NCI-H1092 (cell line): ENCODE measurements at regions not wholly inside any gene's neighbourhood (a gene's known extent, or its start where the extent isn't known, plus 50 kb on each side); places are given as distances from the start of the nearest gene placed in this dataset.

ENCODE experiments used
- DNase-seq: peaks from one replicate; lab custom pipeline; 2025; lab: John Stamatoyannopoulos, UW

DNA sequence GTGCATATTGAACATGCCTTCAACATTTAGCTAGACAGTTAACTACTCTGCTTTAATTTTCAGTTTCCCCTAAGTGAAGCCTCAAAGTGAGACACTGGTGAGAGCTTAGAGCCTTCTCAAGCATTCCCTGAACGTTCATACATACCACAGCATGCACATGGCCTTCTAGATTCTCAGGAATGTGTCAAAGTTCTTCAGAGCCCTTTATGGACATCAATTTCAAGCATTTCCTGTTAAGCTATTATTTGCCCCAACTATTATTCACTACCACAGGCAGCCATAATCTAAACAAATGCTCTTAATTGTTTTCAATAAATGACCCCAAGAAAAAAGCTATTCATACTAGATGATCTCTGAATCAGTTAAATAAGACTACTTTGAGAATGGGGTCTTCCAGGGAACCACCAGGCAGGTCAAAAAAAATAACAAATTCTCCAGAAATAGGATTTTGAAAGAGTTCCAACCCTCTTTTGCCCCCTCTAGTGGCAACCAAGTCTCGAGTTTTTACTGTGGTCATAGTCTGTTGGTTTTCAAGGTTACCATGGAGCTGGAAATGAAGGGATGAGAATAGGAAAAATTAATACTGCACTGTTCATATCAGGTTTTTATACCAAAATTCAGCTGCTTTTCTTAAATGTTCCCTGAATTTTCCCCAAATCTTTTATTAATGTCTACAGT is 235.4 kb downstream of the RAB28 start:
- no peak for DNase-seq

DNA sequence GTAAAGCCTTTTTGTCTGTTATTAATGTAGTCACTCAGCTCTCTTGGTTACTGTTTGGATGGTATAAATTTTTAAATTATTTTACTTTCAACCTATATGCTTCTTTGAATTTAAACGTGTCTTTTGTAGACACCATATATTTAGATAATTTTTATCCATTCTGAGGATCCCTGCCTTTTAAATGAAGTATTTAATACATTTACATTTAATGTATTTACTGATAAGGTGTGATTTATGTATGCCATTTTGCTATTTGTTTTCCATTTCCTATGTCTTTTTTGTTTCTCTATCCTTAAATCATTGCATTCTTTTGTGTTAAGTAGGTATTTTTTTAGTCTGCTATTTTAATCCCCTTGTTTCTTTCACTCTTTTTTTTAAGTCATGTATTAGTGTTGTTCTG is 238.0 kb downstream of the RAB28 start:
- DNase-seq = no peak

DNA sequence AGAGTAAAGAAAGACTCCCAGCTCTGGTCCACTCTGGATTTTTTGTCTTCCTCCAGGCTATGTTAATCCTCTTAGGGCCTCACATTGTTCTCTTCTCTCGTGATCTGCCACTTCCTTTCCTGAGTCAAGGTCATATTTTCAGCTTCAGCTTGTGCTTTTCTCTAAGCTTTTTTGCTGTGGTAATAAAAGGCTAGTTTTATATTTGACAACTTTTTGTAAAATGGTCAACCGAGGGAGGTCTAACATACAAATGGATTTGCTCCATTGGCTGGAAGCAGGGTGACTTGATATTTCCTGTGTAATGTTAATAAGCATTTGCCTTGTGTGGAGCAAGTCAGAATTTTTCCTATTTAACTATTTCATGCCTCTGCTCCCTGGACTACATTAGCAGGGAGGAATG is 239.7 kb downstream of the RAB28 start:
- no peak for DNase-seq

DNA sequence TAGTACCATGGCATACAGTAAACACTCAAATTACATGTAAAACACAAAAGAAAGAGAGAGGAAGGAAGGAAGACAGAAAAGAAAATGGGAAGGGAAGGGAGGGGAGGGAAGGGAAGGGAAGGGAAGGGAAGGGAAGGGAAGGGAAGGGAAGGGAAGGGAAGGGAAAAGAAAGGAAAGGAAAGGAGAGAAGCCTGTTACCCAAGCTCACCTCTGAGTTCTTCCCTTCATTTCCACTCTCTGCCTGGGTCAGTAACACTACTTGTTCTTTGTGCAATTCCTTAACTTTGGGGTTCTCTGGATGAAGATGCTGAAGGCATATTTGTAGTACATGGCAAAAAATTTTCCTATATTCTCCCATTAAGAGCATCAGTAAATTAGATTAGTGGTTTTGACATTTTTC is 241.0 kb downstream of the RAB28 start:
- no peak for DNase-seq

DNA sequence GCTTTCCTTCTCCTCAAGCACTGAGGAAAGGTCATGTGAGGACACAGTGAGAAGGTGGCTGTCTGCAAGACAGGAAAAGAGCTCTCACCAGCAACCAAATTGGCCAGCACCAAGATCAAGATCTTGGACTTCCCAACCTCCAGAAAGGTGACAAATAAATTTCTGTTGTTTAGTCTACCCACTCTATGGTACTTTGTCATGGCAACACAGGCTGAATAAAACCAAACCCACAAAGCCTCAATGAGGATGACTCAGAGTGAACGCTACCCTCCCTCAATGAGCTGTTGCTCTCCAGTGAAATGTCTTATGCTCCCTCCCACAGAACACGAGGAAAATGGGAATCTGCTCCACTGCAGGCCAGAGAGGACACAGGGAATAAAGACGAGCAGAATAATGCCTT is 244.1 kb downstream of the RAB28 start:
- no peak for DNase-seq

DNA sequence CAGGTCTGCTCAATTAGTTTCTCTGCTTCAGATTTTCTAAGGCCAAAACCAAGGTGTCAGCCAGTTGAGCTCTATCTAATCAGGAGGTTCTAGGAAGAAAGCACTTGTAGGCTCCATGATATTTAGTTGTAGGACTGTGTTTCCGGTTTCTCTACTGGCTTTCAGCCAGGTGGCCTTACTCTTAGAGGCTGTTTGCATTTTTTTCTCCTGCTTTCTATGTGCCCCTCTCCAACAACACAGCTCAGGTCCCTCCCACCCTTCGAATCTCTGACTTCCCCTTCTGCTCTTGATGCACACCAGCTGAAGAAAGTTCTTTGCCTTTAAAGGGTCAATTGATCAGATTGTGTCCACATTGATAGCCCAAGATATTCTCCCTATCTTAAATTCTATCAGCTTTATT is 245.2 kb downstream of the RAB28 start:
- DNase-seq = no peak

DNA sequence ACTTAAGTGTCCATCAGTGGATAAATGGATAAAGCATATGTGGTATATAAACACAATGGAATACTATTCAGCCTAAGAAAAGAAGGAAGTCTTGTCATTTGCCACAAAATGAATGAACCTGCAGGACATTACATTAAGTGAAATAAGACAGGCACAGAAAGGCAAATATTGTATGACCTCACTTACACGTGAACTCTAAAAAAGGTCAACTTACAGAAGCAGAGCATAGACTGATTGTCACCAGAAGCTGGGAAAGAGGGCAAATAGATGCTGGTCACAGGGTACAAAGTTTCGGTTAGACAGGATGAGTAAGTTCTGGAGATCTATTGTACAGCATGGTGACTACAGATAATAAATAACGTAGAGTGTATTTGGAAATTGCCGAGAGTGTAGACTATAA is 247.7 kb downstream of the RAB28 start:
- DNase-seq = no peak

DNA sequence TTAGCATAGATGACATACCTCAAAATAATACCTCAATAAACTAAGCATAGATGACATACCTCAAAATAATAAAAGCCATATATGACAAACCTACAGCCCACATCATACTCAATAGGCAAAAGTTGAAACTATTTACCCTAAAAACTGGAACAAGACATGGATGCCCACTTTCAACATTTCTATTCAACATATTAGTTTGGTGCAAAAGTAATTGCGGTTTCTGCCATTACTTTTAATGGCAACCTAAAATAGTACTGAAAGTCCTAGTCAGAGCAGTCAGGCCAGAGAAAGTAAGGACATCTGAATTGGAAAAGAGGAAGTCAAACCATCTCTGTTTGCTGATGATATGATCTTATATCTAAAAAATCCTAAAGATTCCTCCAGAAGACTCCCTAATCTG is 250.4 kb downstream of the RAB28 start:
- DNase-seq = no peak

DNA sequence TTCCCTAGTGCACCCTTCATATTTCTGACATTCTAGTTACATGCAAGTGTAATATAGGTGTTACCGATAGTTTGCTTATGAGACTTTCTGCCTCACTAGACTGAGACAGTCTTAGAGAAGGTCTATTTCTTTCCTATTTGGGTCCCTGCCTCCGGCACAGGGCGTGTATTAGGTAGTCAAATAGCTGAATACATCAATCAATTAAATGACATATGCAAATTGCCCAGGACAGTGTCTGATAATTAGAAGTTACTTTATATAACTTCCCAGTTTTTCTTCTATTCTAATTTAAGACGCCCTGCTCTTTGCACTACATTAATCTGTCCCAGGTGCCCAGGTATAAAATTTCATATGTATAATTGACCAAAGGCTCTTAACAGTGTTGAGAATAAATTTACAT is 264.2 kb downstream of the RAB28 start:
- no peak for DNase-seq

DNA sequence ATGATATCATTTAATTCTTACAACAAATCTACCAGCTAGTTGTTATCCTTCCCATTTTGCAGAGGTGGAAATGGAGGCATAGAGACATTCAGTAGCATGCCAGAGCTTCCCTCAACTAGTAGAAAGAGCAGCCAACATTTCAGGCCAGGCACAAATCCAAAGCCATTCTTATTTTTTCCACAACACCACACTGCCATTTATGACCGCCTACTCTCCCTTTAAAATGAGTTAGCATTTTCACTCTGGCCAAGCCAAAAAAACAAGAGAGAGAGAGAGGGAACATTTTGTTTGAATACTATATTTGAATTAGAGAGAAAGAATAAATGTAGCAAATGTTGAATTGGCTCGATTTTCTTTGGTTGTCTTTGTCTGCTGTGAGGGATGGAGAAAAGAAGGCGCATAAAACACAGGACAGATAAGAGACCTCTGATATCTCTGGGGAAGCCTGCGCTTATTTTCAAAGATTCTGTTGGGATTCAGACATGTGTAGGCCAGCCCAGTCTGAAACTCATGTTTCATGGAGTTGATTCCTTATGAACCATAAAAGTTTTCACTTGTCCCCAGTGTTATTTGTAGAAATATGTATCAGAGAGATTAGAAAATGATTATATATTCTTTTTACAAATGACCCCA is 265.7 kb downstream of the RAB28 start:
- DNase-seq = no peak

DNA sequence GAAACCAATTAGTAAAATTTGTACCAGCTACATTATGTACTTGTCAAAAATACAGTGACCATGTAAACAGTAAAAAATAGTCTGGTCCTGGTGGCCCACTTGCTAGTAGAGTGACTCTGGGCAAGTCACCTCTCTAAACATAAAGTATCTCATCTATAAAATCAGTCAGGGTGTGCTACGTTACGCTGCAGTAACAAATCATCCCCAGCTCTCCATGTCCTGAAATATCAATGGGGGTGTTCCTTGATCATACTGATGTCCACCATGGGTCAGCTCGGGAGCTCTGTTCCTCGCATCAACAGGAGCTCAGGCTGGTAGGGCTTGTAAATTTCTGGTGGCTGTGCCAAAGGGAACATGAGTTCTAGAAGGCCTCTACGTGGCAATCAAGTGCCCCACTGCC is 268.6 kb downstream of the RAB28 start:
- DNase-seq = no peak

DNA sequence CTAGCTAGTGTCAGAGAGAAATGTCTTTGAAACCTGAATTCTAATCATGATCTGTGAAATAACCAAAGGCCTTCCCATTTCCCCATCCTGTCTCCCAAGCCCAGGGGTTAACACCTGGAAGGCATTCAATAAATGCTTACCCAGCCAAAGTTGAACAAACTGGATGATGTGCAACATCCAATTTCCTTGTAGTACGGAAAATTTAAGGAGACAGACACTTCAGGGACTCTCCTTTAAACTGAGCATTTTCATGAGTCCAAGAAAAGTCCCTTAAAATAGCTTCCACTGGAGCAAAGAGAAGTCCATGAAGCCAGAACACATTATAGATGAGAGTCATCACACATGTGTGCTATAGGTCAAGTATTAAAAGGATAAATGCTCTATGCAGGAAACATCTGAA is 271.2 kb downstream of the RAB28 start:
- no peak for DNase-seq

DNA sequence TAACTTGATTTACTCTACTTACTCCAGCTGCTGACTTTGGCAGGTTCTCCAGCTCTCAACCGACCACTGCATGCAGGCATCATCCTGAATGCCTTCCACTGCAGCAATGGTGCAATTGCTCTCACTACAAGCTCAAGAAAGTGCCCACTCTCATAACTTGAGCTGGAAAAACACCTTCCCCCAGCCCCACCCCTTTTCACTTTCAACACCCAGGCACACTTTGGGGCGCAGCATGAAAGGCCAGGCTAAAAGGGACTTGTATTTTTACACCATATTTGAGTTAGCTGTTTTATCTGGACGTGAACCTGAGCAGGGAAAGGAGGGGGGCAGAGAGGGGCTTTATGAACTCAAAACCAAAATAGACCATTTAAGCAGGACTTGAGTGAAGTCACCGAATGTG is 274.5 kb downstream of the RAB28 start:
- DNase-seq = no peak

DNA sequence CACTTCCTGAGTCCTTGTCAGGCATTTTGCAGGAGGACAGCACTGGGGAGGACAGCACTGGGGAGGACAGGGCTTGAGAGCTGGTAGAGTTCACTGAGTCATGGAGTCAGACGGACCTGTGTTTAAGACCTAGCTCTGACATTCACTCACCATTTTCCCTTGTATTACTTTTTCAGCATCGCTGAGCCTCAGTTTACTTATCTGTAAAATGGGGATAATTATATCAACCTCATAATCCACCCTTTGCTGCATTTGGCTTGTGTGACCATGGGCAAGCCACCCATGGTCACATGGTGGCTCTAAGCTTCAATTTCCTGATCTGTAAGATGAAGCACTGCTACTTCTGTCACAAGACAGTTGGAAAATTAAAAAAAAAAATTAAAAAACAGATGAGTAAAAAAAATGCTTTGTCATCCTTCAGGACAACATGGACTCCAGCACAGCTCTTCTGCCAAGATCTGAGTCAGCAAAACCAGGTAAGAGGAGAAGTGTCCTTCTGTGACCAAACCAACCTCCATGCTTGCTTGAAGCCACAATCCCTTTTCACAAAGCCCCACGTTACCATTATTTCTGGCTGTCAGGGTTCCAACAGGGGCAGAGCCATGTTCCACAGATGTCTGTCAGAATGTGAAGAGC is 275.5 kb downstream of the RAB28 start:
- no peak for DNase-seq

DNA sequence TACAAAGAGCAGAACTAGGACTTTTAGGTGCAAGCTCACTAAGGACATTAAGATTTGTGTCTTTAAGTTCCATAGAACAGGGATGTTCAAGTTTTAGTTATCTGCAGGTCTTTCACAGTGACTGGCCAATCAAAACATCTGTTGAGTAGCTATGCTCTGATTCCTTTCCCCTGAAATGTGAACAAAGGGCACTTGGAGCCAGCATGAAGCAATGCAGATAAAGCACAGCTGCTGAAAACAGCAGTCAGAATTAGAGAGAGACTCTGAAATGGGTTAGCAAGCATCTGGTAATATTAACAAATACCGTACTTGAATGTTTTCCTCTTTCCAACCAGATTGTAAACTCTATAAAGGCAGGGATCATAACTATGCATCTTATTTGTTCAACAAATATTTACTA is 276.9 kb downstream of the RAB28 start:
- no peak for DNase-seq

DNA sequence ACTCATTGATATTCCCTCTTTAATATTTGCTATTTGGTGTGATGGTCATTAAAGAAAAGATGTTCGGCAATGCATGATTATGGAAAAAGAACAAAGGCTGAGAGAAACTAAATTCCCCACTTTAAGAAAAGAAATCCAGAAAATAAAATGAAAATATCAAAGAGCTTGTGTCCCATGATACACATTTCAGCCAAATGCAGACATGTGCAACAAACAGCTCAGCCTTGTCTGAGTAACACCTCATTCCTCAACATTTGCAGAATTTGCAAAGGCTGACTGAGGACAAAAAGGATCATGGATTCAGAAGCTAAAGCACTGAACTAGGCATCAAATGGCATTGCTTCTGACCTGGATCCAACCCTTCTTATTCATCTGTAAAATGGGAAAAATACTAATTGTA is 281.0 kb downstream of the RAB28 start:
- DNase-seq = no peak

DNA sequence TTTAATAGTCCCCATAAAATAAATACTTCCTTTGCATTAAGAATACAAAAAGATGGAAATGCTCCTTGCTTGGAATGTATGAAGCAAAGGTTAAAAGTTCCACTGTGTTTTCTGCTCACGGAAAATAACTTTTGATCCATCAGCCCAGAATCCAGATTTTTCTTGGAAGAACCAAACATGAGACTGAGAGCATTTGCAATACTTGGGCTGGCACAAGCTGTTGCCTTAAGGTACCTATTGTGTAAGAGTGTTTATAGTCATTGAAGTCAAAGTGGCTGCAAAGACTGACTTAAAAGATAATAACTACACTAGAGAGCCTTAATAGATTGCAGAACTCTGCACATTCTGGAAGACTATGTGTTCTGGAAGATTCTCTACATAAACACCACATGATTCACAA is 281.4 kb downstream of the RAB28 start:
- no peak for DNase-seq

DNA sequence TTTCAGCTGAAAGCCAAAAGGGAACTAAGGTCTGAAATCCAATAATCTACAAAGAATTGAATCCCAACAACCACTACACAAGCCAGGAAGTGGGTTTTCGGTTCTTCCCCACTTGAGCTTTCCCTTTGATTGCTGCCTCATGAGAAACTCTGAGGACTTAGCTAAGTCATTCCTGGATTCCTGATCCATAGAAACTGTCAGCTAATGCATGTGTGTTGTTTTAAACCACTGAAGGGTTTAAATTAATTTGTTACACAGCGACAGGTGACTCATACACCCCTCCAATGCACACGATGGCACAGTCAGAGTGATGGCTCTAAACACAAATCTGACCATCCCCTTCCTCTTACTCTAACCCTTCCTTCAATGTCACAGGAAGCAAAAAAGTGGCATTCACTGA is 282.9 kb downstream of the RAB28 start:
- DNase-seq = no peak

DNA sequence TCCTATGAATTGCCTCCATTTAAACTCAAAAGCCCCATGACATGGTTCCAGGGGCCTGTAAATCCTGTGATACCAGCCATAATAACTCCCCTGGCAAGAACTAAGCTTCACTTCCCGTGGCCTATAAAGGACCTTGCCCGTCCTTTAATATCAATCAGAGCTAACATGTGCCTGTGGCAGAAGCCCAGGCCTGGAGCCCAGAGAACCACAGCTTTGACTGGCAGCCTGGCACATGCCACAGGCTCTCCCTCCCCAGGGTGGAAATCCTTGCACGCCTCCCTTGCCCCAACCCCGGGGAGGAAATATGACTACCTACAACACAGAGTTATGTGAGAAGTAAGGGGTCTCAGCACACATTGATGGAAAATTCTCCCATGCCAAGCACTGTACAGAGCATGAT is 287.4 kb downstream of the RAB28 start:
- no peak for DNase-seq

DNA sequence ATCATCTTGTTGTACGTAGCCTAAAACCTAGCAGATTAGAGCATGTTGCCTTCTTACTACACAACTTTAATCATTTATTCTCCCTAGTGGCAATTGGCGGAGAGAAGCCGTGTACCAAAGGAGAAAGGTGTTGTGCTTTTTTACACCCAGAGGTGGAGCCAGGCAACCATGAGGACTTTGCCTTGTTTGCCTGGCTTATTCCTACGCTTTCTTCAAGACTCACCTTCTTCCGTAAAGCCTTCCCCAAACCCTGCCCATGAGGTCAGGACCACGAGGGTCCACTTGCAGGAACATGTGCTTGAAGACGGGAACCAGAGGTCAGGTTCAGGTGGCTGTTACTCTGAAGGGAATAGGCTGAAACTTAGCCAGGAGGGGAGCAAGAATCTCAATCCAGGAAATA is 290.5 kb downstream of the RAB28 start:
- DNase-seq = no peak

DNA sequence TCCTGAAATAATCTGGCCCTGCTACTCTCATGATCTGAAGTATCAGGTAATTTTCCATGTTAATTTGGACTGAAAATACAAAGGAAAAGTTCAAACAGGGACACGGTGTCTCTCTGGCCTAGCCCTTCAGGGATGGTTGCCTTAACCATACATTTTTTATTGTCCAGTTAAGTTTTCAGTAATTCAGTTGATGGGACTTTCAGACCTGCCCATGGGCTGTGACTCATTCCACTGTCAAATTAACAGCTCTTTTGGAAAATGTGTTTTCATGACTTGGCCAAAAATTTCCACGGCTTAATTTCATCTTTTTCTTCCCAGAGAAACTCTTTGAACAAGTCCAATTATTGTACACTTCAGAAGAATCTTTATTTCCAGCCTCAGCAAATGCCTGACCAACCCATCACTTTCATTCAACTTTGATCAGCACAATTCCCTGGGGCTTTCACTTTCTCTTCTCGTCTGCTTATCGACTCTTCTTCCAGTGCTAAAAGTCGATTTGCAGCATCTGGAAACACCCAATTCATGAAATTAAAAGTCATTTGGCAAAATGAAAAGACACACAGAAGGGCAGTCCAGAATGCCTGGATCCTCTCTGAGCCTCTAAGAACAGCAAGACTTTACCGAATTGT is 293.9 kb downstream of the RAB28 start:
- no peak for DNase-seq

DNA sequence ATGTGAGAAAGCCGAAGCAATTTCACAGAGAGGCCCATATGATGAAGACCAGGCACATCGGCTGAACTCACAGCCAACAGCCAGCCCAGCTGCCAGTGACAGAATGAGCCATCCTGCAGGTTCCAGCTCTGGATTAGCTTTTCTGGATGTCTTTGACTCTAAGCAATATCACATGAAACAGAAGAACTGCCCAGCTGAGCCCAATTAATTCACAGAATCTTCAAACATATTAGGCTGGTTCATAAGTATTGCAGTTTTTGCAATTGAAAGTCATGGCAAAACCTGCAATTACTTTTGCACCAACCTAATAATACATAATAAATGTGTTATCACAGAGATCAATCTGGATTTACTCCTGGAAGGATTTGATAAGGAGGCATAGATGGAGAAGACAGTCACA is 299.9 kb downstream of the RAB28 start:
- no peak for DNase-seq

DNA sequence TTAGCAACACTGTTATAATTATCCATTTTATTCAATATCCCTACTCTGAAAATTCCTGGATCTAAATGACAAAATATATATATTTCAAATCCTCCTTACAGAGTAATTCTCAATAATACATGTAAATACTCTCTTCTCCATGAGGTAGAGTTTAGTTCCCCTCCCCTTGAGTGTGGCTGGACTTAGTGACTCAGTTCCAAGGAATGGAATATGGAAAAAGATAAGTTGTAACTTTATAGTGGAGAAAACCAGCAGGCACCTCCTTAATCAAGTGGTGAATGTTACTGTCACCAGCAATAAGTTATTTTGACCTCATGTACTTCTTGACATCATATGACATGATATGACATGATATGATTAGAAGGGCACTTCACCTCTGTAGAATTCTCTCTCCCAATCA is 302.0 kb downstream of the RAB28 start:
- no peak for DNase-seq
